ENCODE measurements at regions not wholly inside any gene's neighbourhood (a gene's known extent, or its start where the extent isn't known, plus 50 kb on each side); places are given as distances from the start of the nearest gene placed in this dataset.
A peak's percentile ranks its signal among the peaks of the same experiment; 100 is the strongest.

GRCh38 chr14:28023853-28024252 lies 742.7 kb upstream of the FOXG1 start:
- no peaks in the 10 kb centered on the region for H3K4me1 ChIP-seq (ENCODE audit: insufficient read depth, poor library complexity, severe bottlenecking)
- H3K9me3 ChIP-seq (ENCODE audit: severe bottlenecking): no peaks in the 10 kb centered on the region
- peaks cover 17% of the 10 kb centered on the region for H3K27me3 ChIP-seq (ENCODE audit: insufficient read depth, poor library complexity, severe bottlenecking)
- no peak for TF ChIP-seq CTCF (IDR thresholded peaks at IDR 0.05; ENCODE audit: poor library complexity, severe bottlenecking)
- no peaks in the 10 kb centered on the region; the same call in 1 of the 2 replicates for H3K36me3 ChIP-seq (ENCODE audit: low read depth)
- no peak overlapping the region for H3K27ac ChIP-seq (ENCODE audit: poor library complexity, severe bottlenecking)
- DNase-seq (ENCODE audit: low spot score) (no peak), ATAC-seq (ENCODE audit: low read depth) (no peak)
- no peak overlapping the region for H3K4me3 ChIP-seq (ENCODE audit: severe bottlenecking)

GRCh38 chr14:28052251-28052650 lies 714.3 kb upstream of the FOXG1 start:
- H3K27me3 ChIP-seq (ENCODE audit: insufficient read depth, poor library complexity, severe bottlenecking): no peaks in the 10 kb centered on the region
- no peaks in the 10 kb centered on the region for H3K4me1 ChIP-seq (ENCODE audit: insufficient read depth, poor library complexity, severe bottlenecking)
- no peak for ATAC-seq (ENCODE audit: low read depth)
- DNase-seq (ENCODE audit: low spot score): no peak
- no peak overlapping the region for H3K4me3 ChIP-seq (ENCODE audit: severe bottlenecking)
- no peak overlapping the region for H3K27ac ChIP-seq (ENCODE audit: poor library complexity, severe bottlenecking)
- no peaks in the 10 kb centered on the region for H3K9me3 ChIP-seq (ENCODE audit: severe bottlenecking)
- H3K36me3 ChIP-seq (ENCODE audit: low read depth): no peaks in the 10 kb centered on the region
- TF ChIP-seq CTCF (IDR thresholded peaks at IDR 0.05; ENCODE audit: poor library complexity, severe bottlenecking): no peak

GRCh38 chr14:28055008-28055407 lies 711.6 kb upstream of the FOXG1 start:
- Histone ChIP-seq H3K36me3 (ENCODE audit: low read depth) (no peaks in the 10 kb centered on the region), H3K4me3 (ENCODE audit: severe bottlenecking) (no peak overlapping the region), H3K4me1 (ENCODE audit: insufficient read depth, poor library complexity, severe bottlenecking) (no peaks in the 10 kb centered on the region), H3K9me3 (ENCODE audit: severe bottlenecking) (no peaks in the 10 kb centered on the region), H3K27ac (ENCODE audit: poor library complexity, severe bottlenecking) (no peak overlapping the region), H3K27me3 (ENCODE audit: insufficient read depth, poor library complexity, severe bottlenecking) (no peaks in the 10 kb centered on the region)
- ATAC-seq (ENCODE audit: low read depth) (no peak), DNase-seq (ENCODE audit: low spot score) (no peak)
- no peak for TF ChIP-seq CTCF (IDR thresholded peaks at IDR 0.05; ENCODE audit: poor library complexity, severe bottlenecking)

- Histone ChIP-seq H3K4me1 (ENCODE audit: insufficient read depth, poor library complexity, severe bottlenecking) (no peaks in the 10 kb centered on the region), H3K27me3 (ENCODE audit: insufficient read depth, poor library complexity, severe bottlenecking) (no peaks in the 10 kb centered on the region), H3K27ac (ENCODE audit: poor library complexity, severe bottlenecking) (no peak overlapping the region), H3K4me3 (ENCODE audit: severe bottlenecking) (no peak overlapping the region), H3K36me3 (ENCODE audit: low read depth) (no peaks in the 10 kb centered on the region), H3K9me3 (ENCODE audit: severe bottlenecking) (no peaks in the 10 kb centered on the region)
- DNase-seq (ENCODE audit: low spot score) (no peak), ATAC-seq (ENCODE audit: low read depth) (peak; percentile 48)
- TF ChIP-seq CTCF (IDR thresholded peaks at IDR 0.05; ENCODE audit: poor library complexity, severe bottlenecking): no peak
Measured at GRCh38 chr14:28057359-28058296, 709.0 kb upstream of the FOXG1 start.

GRCh38 chr14:28059254-28059653 lies 707.3 kb upstream of the FOXG1 start:
- Histone ChIP-seq H3K4me3 (ENCODE audit: severe bottlenecking) (no peak overlapping the region), H3K27ac (ENCODE audit: poor library complexity, severe bottlenecking) (no peak overlapping the region), H3K9me3 (ENCODE audit: severe bottlenecking) (no peaks in the 10 kb centered on the region), H3K4me1 (ENCODE audit: insufficient read depth, poor library complexity, severe bottlenecking) (no peaks in the 10 kb centered on the region), H3K36me3 (ENCODE audit: low read depth) (no peaks in the 10 kb centered on the region), H3K27me3 (ENCODE audit: insufficient read depth, poor library complexity, severe bottlenecking) (no peaks in the 10 kb centered on the region)
- TF ChIP-seq CTCF (IDR thresholded peaks at IDR 0.05; ENCODE audit: poor library complexity, severe bottlenecking): no peak
- ATAC-seq (ENCODE audit: low read depth): no peak
- no peak for DNase-seq (ENCODE audit: low spot score)
